ENCODE measurements at regions not wholly inside any gene's neighbourhood (a gene's known extent, or its start where the extent isn't known, plus 50 kb on each side); places are given as distances from the start of the nearest gene placed in this dataset.

DNA sequence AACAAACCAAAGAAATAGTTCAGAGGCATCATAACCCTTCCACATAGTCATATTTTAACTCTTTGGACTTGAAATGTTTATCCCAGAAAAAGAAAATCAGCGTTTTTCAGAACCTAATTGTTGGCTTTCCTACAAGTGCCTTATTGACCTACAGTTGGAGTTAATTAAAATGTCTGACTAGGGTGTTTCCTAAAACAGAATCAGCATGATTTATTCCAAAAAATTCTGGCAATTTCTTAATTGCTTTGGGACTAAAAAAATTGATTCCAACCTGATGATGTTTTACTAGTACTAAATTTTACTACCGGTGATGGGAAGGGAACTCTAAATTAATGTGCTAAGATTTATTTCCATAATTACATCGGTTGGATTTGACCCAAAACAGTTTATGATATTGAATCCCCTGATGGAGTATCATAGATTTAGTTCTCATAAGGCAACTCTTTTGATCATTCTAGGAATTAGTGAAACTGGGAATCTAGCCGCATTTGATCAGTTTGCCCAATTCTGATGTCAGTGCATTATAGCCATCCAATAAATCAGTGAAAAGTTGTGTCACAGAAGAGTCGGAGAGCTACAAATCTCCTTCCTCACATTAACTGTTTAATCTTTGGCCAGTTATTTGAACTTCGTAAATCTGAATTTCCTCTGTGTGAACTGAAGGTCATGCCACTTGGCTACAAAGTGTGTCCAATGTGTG lies 134.3 kb upstream of the DSEL start:
- intact Hi-C loops (cut with DNase I; ENCODE audit: low total_unique reads): no loop called here
- H3K27ac ChIP-seq: no peak overlapping the region
- H3K9me3 ChIP-seq: no peaks in the 10 kb centered on the region
- H3K4me3 ChIP-seq: no peak overlapping the region
- peaks cover 0 to 10% (median 0%) of the 10 kb centered on the region in 4 donors for H3K4me1 ChIP-seq
- H3K27me3 ChIP-seq: no peaks in the 10 kb centered on the region
- TF ChIP-seq, protein P1, sequence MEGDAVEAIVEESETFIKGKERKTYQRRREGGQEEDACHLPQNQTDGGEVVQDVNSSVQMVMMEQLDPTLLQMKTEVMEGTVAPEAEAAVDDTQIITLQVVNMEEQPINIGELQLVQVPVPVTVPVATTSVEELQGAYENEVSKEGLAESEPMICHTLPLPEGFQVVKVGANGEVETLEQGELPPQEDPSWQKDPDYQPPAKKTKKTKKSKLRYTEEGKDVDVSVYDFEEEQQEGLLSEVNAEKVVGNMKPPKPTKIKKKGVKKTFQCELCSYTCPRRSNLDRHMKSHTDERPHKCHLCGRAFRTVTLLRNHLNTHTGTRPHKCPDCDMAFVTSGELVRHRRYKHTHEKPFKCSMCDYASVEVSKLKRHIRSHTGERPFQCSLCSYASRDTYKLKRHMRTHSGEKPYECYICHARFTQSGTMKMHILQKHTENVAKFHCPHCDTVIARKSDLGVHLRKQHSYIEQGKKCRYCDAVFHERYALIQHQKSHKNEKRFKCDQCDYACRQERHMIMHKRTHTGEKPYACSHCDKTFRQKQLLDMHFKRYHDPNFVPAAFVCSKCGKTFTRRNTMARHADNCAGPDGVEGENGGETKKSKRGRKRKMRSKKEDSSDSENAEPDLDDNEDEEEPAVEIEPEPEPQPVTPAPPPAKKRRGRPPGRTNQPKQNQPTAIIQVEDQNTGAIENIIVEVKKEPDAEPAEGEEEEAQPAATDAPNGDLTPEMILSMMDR (IDR thresholded peaks at IDR 0.05): no peak
- H3K36me3 ChIP-seq: no peaks in the 10 kb centered on the region
- DNase-seq: no peak

DNA sequence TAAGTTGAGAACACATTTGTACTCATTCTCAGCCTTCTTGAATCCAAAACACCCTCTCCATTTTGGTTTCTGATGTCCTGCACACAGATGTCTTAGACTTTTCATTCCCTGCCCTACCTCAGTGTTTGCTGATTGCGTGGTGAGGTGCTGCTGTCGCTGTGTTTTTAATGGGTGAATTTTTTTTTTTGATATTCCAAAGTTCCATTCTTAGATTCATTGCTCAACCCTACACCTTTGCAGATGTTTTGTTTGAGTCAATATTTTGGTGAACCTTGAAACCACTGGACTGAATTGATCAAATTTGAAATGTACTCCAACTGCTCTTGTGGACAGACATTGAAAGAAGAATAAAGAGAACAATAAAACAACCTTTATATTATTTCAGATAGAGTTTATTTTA lies 130.4 kb upstream of the DSEL start:
- no peak overlapping the region for H3K4me3 ChIP-seq
- no peak for DNase-seq
- H3K4me1 ChIP-seq: peaks cover 0 to 8% (median 0%) of the 10 kb centered on the region in 4 donors
- intact Hi-C loops (cut with DNase I; ENCODE audit: low total_unique reads): no loop called here
- TF ChIP-seq, protein P1 (IDR thresholded peaks at IDR 0.05): no peak
- no peak overlapping the region for H3K27ac ChIP-seq
- no peaks in the 10 kb centered on the region for H3K27me3 ChIP-seq
- H3K9me3 ChIP-seq: no peaks in the 10 kb centered on the region
- H3K36me3 ChIP-seq: no peaks in the 10 kb centered on the region

DNA sequence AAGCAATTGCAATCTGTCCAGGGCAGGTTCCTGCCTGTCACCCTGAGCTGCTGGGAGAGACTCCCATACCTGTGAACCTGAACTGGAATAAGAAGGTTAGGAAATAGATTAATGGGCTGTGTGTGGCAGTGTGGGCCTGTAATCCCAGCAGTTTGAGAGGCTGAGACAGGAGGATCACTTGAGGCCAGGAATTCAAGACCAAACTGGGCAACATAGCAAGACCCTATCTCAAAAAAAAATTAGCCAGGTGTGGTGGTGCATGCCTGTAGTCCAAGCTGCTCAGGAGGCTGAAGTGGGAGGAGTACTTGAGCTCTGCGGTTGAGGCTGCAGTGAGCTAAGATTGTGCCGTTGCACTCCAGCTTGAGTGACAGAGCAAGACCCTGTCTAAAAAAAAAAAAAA lies 127.7 kb upstream of the DSEL start:
- H3K36me3 ChIP-seq: no peaks in the 10 kb centered on the region
- intact Hi-C loops (cut with DNase I; ENCODE audit: low total_unique reads): no loop called here
- no peak overlapping the region for H3K27ac ChIP-seq
- no peak overlapping the region for H3K4me3 ChIP-seq
- DNase-seq: no peak
- no peaks in the 10 kb centered on the region for H3K4me1 ChIP-seq
- H3K9me3 ChIP-seq: no peaks in the 10 kb centered on the region
- no peaks in the 10 kb centered on the region for H3K27me3 ChIP-seq
- TF ChIP-seq, protein P1 (IDR thresholded peaks at IDR 0.05): no peak

DNA sequence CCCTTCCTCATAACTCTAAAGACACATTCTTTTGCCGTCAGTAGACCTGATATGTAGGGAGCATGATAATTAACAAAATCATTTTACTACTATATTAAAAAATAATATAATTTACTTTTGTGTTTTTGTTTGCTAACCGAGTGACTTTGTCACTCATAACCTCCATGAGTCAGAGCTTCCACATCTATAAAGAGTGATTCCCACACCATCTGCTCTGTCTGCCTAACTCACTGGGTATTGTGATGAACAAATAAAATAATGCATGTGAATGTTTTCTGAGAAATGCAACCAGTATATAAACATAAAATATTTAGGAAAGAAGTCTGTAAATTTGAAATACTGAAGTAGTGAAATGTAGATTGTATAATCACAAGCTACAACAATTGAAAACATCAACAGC lies 123.4 kb upstream of the DSEL start:
- Histone ChIP-seq H3K36me3 (no peaks in the 10 kb centered on the region), H3K27ac (no peak overlapping the region), H3K27me3 (no peaks in the 10 kb centered on the region), H3K9me3 (no peaks in the 10 kb centered on the region), H3K4me1 (no peaks in the 10 kb centered on the region), H3K4me3 (no peak overlapping the region)
- TF ChIP-seq, protein P1 (IDR thresholded peaks at IDR 0.05): no peak
- intact Hi-C loops (cut with DNase I; ENCODE audit: low total_unique reads): no loop called here
- no peak for DNase-seq

DNA sequence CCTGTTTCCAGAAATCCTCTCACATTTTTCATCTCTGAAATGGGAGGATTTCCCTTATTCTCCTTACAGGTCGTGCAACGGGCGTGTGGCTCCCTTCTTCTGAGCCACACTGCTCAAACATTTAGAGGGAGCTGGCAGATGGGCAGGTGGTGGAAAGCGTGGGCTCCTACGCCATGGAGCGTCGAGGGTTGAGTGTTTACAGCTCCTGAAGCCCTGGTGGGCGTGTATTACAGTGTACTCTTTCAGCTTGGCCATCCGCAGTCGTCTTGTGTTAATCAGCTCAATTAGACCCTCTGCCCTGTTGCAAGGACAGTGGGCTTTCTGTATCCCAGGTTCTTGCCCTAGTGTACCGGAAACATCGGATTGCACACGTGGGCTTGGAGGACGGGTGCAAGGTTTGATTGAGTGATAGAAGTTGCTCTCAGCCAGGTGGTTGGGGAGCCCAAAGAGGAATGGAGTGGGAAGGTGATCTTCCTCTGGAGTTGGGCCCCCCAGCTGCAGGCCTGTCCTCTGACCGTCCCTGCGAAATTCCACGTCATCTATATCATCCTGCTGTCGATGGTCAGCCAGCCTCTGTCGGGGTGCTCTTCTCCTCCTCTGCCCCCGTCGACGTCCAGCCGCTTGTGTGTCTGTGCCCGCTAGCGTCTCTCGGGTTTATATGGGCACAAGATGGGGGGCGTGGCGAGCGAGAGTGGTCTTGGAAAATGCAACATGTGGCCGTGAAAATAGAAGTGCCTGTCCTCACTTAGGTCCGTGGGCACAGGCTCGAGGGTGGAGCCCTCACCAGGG lies 120.3 kb upstream of the DSEL start:
- no peaks in the 10 kb centered on the region for H3K27me3 ChIP-seq
- no peak for DNase-seq
- intact Hi-C loops (cut with DNase I; ENCODE audit: low total_unique reads): no loop called here

More for the DNA sequence above, 120.3 kb upstream of the DSEL start:
- TF ChIP-seq, protein P1 (IDR thresholded peaks at IDR 0.05): no peak
- no peak overlapping the region for H3K27ac ChIP-seq
- no peak overlapping the region for H3K4me3 ChIP-seq
- no peaks in the 10 kb centered on the region for H3K4me1 ChIP-seq
- no peaks in the 10 kb centered on the region for H3K36me3 ChIP-seq
- no peaks in the 10 kb centered on the region for H3K9me3 ChIP-seq
